HFFc6 (cell line): ENCODE measurements at regions not wholly inside any gene's neighbourhood (a gene's known extent, or its start where the extent isn't known, plus 50 kb on each side); places are given as distances from the start of the nearest gene placed in this dataset.

Source experiments
- DNase-seq: peaks from one replicate; pipeline ENCODE4 v3.0.0-alpha.2; 2018
- H3K27ac Mint-ChIP-seq: 2 replicates; pipeline ENCODE4 v1.8.0; 2020; ENCODE audit warnings: mild to moderate bottlenecking, mixed read lengths
- H3K27me3 Mint-ChIP-seq: 2 replicates; pipeline ENCODE4 v1.8.0; 2021; ENCODE audit warnings: mild to moderate bottlenecking, moderate library complexity, mixed read lengths; ENCODE audit not compliant: insufficient read depth
- H3K36me3 Mint-ChIP-seq: 2 replicates; pipeline ENCODE4 v1.8.0; 2021; ENCODE audit warnings: low read depth, mixed read lengths
- H3K4me1 Mint-ChIP-seq: 2 replicates; pipeline ENCODE4 v1.8.0; 2020; ENCODE audit warnings: low read depth, mixed read lengths
- H3K4me3 Mint-ChIP-seq: 2 replicates; pipeline ENCODE4 v1.8.0; 2020; ENCODE audit warnings: mild to moderate bottlenecking, moderate library complexity, mixed read lengths
- H3K9me3 Mint-ChIP-seq: 2 replicates; pipeline ENCODE4 v1.8.0; 2020; ENCODE audit warnings: mild to moderate bottlenecking, mixed read lengths
- TF ChIP-seq, protein P1 (sequence below): fragments of 200-600 bp; sonication (generic); IDR thresholded peaks from 2 replicates; pipeline ENCODE4 v1.5.0; 2021; ENCODE audit warnings: antibody characterized with exemption, mild to moderate bottlenecking

- Mint-ChIP-seq H3K4me3 (no peak overlapping the region), H3K36me3 (peaks cover 4% of the 10 kb centered on the region; the same call in 1 of the 2 replicates), H3K27ac (no peak overlapping the region), H3K4me1 (no peaks in the 10 kb centered on the region), H3K9me3 (peaks cover 26% of the 10 kb centered on the region), H3K27me3 (no peaks in the 10 kb centered on the region; the same call in 1 of the 2 replicates)
- DNase-seq = no peak
- TF ChIP-seq, protein P1, sequence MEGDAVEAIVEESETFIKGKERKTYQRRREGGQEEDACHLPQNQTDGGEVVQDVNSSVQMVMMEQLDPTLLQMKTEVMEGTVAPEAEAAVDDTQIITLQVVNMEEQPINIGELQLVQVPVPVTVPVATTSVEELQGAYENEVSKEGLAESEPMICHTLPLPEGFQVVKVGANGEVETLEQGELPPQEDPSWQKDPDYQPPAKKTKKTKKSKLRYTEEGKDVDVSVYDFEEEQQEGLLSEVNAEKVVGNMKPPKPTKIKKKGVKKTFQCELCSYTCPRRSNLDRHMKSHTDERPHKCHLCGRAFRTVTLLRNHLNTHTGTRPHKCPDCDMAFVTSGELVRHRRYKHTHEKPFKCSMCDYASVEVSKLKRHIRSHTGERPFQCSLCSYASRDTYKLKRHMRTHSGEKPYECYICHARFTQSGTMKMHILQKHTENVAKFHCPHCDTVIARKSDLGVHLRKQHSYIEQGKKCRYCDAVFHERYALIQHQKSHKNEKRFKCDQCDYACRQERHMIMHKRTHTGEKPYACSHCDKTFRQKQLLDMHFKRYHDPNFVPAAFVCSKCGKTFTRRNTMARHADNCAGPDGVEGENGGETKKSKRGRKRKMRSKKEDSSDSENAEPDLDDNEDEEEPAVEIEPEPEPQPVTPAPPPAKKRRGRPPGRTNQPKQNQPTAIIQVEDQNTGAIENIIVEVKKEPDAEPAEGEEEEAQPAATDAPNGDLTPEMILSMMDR = no peak
Observed at GRCh38 chr12:17064834-17065233, 458.9 kb upstream of the LMO3 start.

DNA sequence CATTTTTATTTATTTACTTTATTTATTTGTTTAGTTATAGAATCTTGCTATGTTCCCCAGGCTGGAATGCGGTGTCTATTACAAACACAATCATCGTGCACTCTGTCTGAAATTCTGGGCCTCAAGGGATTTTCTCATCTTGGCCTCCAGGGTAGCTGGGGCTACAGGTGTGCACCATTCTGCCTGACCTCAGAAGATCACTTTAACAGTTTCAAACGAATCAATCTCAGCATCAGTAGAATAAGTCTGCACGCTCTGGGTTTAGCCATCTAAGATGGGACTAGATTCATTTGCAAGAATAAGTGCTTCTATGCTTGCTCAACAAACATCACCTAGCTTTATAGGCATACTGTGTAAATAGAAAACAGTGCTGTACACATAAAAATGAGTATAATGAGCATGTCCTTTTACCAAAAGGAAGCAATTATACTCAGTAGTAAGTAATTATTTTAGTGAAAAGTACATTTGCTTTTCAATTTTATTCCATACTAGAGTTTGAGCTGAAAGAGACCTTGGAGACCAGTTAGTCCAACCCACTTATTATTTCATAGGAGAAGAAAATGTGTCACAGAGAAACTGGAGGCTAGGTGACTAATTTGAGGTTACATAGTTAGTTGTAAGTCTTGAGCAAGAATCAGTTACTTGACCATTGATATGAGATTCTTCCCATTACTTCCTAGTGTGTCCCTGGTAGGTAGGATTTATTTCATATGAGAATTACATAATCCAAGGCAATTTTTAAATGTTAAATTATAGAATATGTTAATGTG lies 456.5 kb upstream of the LMO3 start:
- H3K36me3 Mint-ChIP-seq = peaks cover 4% of the 10 kb centered on the region; the same call in 1 of the 2 replicates
- no peak for DNase-seq
- H3K27me3 Mint-ChIP-seq = no peaks in the 10 kb centered on the region; the same call in 1 of the 2 replicates
- peaks cover 33% of the 10 kb centered on the region for H3K9me3 Mint-ChIP-seq
- H3K4me3 Mint-ChIP-seq = no peak overlapping the region
- TF ChIP-seq, protein P1 = no peak
- no peaks in the 10 kb centered on the region for H3K4me1 Mint-ChIP-seq
- no peak overlapping the region for H3K27ac Mint-ChIP-seq

DNA sequence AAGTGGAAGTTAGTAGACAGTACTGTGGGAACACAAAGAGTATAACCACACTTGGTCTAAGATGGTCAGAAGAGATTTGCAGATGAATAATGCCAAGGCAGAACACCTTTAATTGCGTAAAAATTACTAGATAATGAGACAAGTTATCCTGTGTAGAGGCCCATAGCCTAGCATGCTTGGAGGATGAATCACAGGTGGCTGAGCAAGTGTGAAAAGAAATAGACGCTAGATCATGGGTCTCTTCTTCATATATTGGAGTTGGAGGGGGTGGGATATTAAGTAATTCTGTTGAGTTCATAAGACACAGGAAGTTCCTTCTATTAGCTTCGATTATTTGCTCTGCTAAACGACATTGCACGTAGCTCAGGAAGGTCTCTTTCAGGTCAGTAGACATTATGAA lies 454.3 kb upstream of the LMO3 start:
- H3K27ac Mint-ChIP-seq = no peak overlapping the region
- H3K36me3 Mint-ChIP-seq = no peaks in the 10 kb centered on the region
- H3K9me3 Mint-ChIP-seq = peaks cover 34% of the 10 kb centered on the region
- H3K27me3 Mint-ChIP-seq = no peaks in the 10 kb centered on the region; the same call in 1 of the 2 replicates
- DNase-seq = no peak
- TF ChIP-seq, protein P1 = no peak
- H3K4me1 Mint-ChIP-seq = no peaks in the 10 kb centered on the region
- no peak overlapping the region for H3K4me3 Mint-ChIP-seq

- Mint-ChIP-seq H3K27ac (no peak overlapping the region), H3K27me3 (no peaks in the 10 kb centered on the region), H3K9me3 (peaks cover 44% of the 10 kb centered on the region), H3K4me1 (no peaks in the 10 kb centered on the region), H3K4me3 (no peak overlapping the region), H3K36me3 (no peaks in the 10 kb centered on the region)
- TF ChIP-seq, protein P1 = no peak
- DNase-seq = no peak
Observed at GRCh38 chr12:17056546-17056945, 450.6 kb upstream of the LMO3 start.

GRCh38 chr12:17038923-17039322 lies 433.0 kb upstream of the LMO3 start:
- TF ChIP-seq, protein P1 = no peak
- DNase-seq = no peak
- H3K9me3 Mint-ChIP-seq = peaks cover 32% of the 10 kb centered on the region
- no peak overlapping the region for H3K27ac Mint-ChIP-seq
- H3K4me1 Mint-ChIP-seq = no peaks in the 10 kb centered on the region
- H3K36me3 Mint-ChIP-seq = no peaks in the 10 kb centered on the region
- no peak overlapping the region for H3K4me3 Mint-ChIP-seq
- H3K27me3 Mint-ChIP-seq = no peaks in the 10 kb centered on the region; the same call in 1 of the 2 replicates
